ENCODE measurements at regions not wholly inside any gene's neighbourhood (a gene's known extent, or its start where the extent isn't known, plus 50 kb on each side); places are given as distances from the start of the nearest gene placed in this dataset.

DNA sequence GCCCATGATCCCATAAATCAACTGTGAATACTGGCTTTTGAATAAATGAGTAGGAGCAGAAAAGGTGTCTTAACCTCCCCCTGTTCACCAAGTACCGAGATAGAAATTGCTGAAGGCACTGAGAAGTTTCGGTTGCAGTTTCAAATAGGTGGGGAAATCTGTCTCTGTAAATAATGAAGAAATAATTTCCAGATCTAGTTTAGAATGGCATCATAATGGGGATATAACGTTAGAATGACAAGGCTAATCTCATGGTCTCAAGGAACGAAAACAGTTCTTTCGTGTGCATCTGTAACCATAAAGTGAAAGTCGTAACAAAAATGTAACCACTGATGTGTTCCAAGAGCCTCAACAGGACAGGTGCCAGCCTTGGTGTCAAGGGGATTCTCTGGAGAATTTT lies 49.9 kb upstream of the TMEM18 start:
- FAIRE-seq (no peak), DNase-seq (ENCODE audit: low read depth in 1 of 2, low spot score in 2 of 2) (no peak)
- peak overlapping the region; percentile 41 for H4K91ac ChIP-seq (replicated peaks; ENCODE audit: insufficient read length, low read length)
- H2AFZ ChIP-seq (ENCODE audit: low read length): no peak overlapping the region
- no peak overlapping the region for H3K4me2 ChIP-seq (ENCODE audit: insufficient read depth in 1 of 2, low read depth in 2 of 2, low read length in 2 of 2)
- H3K27me3 ChIP-seq (replicated peaks in 1 of 4; ENCODE audit: control insufficient read depth in 3 of 4, extremely low read depth in 1 of 4, insufficient read depth in 3 of 4, low read length in 3 of 4): no peaks in the 10 kb centered on the region; a peak in 2 of 7 replicates
- H3K4me1 ChIP-seq (replicated peaks in 1 of 4; ENCODE audit: control insufficient read depth in 3 of 4, insufficient read depth in 4 of 4, low read length in 3 of 4): peaks cover 10 to 19% (median 14%) of the 10 kb centered on the region in 4 experiments
- no peaks in the 10 kb centered on the region; the same call in 1 of the 2 replicates for H3K79me1 ChIP-seq (ENCODE audit: low read depth, low read length)
- no peak overlapping the region for H2BK15ac ChIP-seq (ENCODE audit: low read length)
- peaks cover 2% of the 10 kb centered on the region; the same call in 1 of the 2 replicates for H3K23me2 ChIP-seq (ENCODE audit: low read depth, low read length)
- peaks cover 0 to 4% of the 10 kb centered on the region in 2 experiments; a peak in 1 of 4 replicates for H3K79me2 ChIP-seq (ENCODE audit: control insufficient read depth in 1 of 2, insufficient read depth in 2 of 2, low read length in 2 of 2)
- H3K9ac ChIP-seq (replicated peaks in 1 of 4; ENCODE audit: extremely low read depth in 1 of 4, low read depth in 3 of 4, low read length in 3 of 4): no peak overlapping the region
- no peak overlapping the region for H2BK5ac ChIP-seq (ENCODE audit: low read depth, low read length)
- WGBS, 2 experiments (ENCODE audit: extremely low coverage in 1 of 2, insufficient coverage in 1 of 2, insufficient read length in 1 of 2, insufficient replicate concordance in 2 of 2, low coverage in 1 of 2, low lambda C conversion rate in 2 of 2, missing lambda C conversion rate in 1 of 2): 95% methylated on average over 6 of the region's 6 CpGs; no CpG with 5 or more reads in 1 of the 2 experiments
- H3K4ac ChIP-seq (replicated peaks; ENCODE audit: insufficient read length, low read depth, low read length): peak overlapping the region; percentile 8
- H2BK120ac ChIP-seq (replicated peaks; ENCODE audit: low read depth, low read length): peak overlapping the region; percentile 51
- H3K4me3 ChIP-seq (ENCODE audit: extremely low read depth in 1 of 4, insufficient read depth in 2 of 4, low read depth in 3 of 4, low read length in 4 of 4): no peak overlapping the region
- H4K5ac ChIP-seq (ENCODE audit: insufficient read length, low read depth, low read length): no peak overlapping the region
- H3K14ac ChIP-seq (ENCODE audit: insufficient read length): no peak overlapping the region
- H3K9me3 ChIP-seq (ENCODE audit: insufficient read depth in 2 of 2, low read depth in 1 of 2, low read length in 1 of 2): no peaks in the 10 kb centered on the region
- no peaks in the 10 kb centered on the region; a peak in 1 of 8 replicates for H3K36me3 ChIP-seq (ENCODE audit: control insufficient read depth in 2 of 4, insufficient read depth in 4 of 4, low read length in 3 of 4)
- H2AK5ac ChIP-seq (ENCODE audit: low read depth, low read length): no peak overlapping the region
- peak overlapping the region; percentile 69; the same call in 1 of the 2 replicates for H2BK12ac ChIP-seq (ENCODE audit: low read depth, low read length)
- H4K20me1 ChIP-seq (replicated peaks in 1 of 2; ENCODE audit: control insufficient read depth in 1 of 2, insufficient read depth in 2 of 2, low read length in 2 of 2): no peaks in the 10 kb centered on the region
- H2BK20ac ChIP-seq (ENCODE audit: low read length): peak overlapping the region; percentile 94
- no peak overlapping the region for H3K18ac ChIP-seq (ENCODE audit: extremely low read depth, low read length)
- no peak overlapping the region for H4K8ac ChIP-seq (ENCODE audit: extremely low read depth, insufficient read depth, low read length)
- no peak overlapping the region for H3K56ac ChIP-seq (replicated peaks; ENCODE audit: insufficient read length, low read depth, low read length)
- ChIA-PET CTCF (ENCODE audit: partially characterized antibody) (interaction anchor here (0.8 to 3.2 kb wide), 3 partner anchors 12 to 133 kb away, joined by 4 to 34 read pairs (median 5); no protein-coding TSS in a partner anchor), POLR2A (ENCODE audit: partially characterized antibody) (interaction anchor here (1.2 kb wide), 1 partner anchor 17 kb away, joined by 3 read pairs; no protein-coding TSS in a partner anchor)
- no peak overlapping the region for H3K27ac ChIP-seq (ENCODE audit: low read depth, low read length)
- H3K23ac ChIP-seq (ENCODE audit: insufficient read length): no peak overlapping the region
- TF ChIP-seq ASH2L (IDR thresholded peaks at IDR 0.05; ENCODE audit: low read length) (no peak), POLR2A (IDR thresholded peaks at IDR 0.05; ENCODE audit: control extremely low read depth in 1 of 2, low read depth in 2 of 2, low read length in 2 of 2) (no peak), EP300 (IDR thresholded peaks at IDR 0.05; ENCODE audit: borderline replicate concordance in 1 of 2, low read depth in 2 of 2, low read length in 2 of 2) (no peak), RXRA (IDR thresholded peaks at IDR 0.05; ENCODE audit: insufficient read depth, low read depth, low read length) (no peak), NANOG (IDR thresholded peaks at IDR 0.05; ENCODE audit: insufficient read depth, low read depth, low read length, poor library complexity, severe bottlenecking) (no peak), CTBP2 (IDR thresholded peaks at IDR 0.05; ENCODE audit: borderline replicate concordance, insufficient read depth, insufficient read length, low read length) (no peak), RAD21 (IDR thresholded peaks at IDR 0.05 in 1 of 2, conservative IDR thresholded peaks at IDR 0.05 in 1 of 2; ENCODE audit: low read depth in 2 of 2, low read length in 2 of 2) (no peak), CBX8 (IDR thresholded peaks at IDR 0.05; ENCODE audit: borderline replicate concordance, low read depth, low read length) (no peak), BCL11A (IDR thresholded peaks at IDR 0.05; ENCODE audit: low read depth in 2 of 2, low read length in 2 of 2) (no peak), HDAC2 (IDR thresholded peaks at IDR 0.05; ENCODE audit: borderline replicate concordance in 1 of 2, low read depth in 2 of 2, low read length in 2 of 2) (no peak), SUZ12 (IDR thresholded peaks at IDR 0.05; ENCODE audit: low read length) (no peak), SIN3A (conservative IDR thresholded peaks at IDR 0.05 in 1 of 2, IDR thresholded peaks at IDR 0.05 in 1 of 2; ENCODE audit: low read depth in 1 of 2, low read length in 2 of 2) (no peak)
